HG02588 (cell line): ENCODE measurements at regions not wholly inside any gene's neighbourhood (a gene's known extent, or its start where the extent isn't known, plus 50 kb on each side); places are given as distances from the start of the nearest gene placed in this dataset.
"Not testable (repeated sequence)": the region's sequence is repeated elsewhere in the genome, so short reads cannot be mapped to it uniquely, and the experiment has no call there.

Source experiments
- ATAC-seq: cut with Tn5 transposase; IDR thresholded peaks from one replicate; pipeline ENCODE4 v1.9.1; 2021; ENCODE audit warnings: mild to moderate bottlenecking, moderate library complexity; ENCODE audit not compliant: unreplicated experiment

DNA sequence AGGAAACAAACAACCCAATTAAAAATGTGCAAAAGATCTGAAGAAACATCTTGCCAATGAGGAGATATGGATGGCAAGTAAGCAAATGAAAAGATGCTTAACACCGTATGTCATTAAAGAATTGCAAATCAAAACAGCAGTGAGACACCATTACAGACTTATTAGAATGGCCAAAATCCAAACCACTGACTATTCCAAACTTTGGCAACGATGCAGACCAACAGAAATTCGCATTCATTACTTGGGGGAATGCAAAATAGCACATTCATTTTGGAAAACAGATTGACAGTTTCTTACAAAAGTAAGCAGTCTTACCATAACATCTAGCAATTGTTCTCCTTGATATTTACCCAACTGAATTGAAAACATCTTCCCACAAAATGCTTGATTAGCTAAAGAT lies 1118.7 kb downstream of the SUCLG1 start:
- no peak for ATAC-seq

DNA sequence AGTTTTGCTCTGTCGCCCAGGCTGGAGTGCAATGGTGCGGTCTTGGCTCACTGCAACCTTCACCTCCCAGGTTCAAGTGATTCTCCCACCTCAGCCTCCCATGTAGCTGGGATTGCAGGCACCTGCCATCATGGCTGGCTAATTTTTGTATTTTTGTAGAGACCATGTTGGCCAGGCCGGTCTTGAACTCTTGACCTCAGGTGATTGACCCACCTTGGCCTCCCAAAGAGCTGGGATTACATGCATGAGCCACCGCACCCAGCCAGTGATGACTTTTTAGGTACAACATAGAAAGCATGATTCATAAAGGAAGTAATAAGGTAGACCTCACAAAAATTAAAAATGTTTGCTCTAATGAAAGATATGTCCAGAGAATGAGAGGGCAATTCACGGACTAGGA lies 1119.1 kb downstream of the SUCLG1 start:
- not testable (repeated sequence) for ATAC-seq

DNA sequence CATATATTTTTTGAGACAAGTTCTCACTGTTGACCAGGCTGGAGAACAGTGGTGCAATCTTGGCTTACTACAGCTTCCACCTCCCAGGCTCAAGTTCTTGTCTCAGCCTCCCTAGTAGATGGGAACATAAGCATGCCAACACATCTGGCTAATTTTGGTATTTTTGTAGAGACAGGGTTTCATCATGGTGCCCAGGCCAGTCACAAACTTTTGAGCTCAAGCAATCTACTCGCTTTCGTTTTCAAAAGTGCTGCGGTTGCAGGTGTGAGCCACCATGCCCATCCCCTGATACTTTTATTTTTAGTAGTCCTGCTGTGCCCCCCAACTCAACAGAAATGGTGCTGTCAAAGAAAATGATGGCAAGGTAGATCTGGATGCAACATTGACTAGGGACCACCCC lies 1127.3 kb downstream of the SUCLG1 start:
- no peak for ATAC-seq

DNA sequence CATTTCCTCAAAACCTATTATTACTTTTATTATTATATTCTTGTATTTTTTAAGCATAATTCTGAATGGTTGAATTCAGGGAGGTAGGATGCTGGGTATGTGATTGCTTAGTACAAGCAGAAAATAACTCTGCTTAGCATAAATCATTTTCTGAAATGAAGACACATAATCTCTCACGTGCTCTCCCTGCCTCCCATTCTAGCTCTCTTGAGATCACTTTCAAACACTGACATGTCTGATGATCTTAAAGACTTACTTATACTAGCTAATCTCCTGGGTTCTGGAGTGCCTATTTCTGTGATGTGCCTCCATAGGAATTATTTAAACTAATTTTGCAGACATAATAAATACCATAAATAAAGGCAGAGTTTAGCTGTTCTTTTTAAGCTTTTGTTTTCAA lies 1136.0 kb downstream of the SUCLG1 start:
- no peak for ATAC-seq

DNA sequence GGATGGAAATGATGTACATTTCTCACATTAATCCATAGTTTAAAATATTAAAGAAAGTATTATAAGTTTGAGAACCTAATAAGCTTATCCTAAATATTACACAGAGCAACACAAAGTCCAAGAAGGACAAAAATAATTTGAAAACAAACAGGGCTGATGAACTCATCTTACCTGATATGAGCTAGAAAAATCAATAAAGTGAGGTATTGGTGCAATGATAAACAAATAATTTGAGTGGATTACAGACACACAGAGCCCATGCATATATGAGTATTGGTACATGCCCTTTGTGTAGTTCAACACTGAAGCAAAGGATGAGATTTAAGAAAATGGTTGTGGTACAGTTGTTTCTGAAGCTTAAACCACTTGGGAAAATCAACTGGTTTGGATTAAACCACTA lies 1139.0 kb downstream of the SUCLG1 start:
- no peak for ATAC-seq

DNA sequence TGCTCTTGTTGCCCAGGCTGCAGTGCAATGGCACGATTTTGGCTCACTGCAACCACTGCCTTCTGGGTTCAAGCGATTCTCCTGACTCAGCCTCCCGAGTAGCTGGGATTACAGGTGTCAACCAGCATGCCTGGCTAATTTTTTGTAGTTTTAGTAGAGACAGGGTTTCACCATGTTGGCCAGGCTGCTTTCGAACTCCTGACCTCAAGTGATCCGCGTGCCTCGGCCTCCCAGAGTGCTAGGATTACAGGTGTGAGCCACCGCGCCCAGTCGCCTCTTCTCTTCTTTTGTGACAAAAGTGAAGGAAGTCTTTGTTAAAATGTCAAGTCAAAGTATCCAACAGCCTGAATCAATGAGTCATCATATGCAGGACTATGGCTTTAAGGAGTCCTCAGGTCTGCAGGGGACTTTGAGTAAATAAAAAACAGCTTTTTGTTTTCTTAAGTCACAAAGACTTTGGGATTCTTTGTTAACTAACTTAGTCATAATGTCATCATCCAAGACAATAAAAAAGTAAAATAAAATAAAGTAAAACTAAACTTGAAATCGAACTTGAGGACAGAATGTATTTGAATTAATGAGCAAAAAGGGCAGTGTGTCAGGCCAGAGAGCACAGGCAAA lies 1153.2 kb downstream of the SUCLG1 start:
- ATAC-seq = no peak

DNA sequence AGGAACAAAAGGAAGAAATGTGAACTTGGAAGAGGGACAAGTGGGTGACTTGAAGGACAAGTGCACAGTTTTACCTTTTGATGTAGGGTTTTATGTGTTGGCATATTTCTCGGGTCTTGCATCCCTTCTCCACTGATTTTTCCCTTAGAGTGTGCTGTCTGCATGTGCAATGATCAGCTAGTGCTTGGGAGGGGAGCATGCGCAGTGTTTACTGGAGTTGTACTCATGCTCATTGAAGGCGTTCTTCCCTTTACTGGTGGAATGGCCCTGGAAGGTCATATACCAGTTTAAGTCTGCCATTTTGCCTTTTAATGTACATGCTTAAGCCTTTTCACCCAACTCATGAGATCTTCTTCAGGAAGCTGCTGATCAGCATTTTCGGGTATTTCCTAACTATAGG lies 1168.0 kb downstream of the SUCLG1 start:
- ATAC-seq = no peak

DNA sequence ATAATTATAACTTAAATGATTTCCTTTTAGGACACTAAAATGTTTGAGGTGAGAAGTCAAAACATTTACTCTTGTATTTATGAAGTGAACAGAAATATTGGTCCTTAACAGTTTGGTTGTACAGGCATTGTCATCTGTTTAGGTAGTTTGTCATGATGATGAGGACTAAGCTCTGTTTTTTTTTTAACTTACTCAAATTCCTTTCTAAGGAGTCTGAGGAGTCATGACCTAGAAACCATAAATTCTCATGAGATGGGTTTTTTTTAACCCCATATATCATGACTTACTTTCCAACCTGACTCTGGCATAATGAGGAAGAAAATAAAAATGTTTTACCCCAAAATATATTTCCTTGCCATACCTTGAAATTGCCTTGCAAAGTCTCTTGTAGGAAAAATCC lies 1176.2 kb downstream of the SUCLG1 start:
- ATAC-seq = no peak

DNA sequence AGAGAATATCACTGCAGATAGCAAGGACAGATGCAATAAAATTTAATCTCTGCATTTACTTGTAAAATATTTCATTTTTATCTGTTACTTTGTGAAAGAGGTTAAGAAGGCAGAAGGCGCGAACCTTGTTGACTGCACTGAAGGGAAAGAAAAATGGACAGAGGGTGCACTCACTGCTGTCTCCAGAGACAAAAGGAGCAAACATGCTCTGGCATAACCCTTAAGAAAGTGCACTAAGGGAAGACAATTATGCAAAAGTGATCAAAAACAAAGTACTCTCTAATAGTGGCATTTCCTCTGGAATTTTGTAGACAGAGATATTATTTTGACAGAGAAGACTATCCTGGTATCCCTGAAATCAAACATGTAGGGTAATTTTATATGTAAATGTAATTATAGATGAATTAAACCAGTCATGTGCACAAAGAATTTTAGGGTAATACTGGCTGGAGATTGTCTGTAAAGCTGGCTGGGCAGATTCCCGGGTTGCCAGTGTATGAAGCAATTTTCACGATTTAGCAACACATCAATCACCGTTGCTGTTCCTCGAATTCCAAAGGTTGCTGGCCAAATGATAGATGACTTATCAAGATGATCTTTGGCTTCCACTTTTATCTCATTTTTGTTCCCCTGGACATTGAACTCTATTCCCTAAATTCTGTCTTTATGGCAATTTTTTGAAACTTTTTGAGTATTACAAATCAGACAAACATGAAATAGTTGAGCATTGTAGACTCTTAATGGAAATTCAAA lies 1176.9 kb downstream of the SUCLG1 start:
- ATAC-seq = no peak

DNA sequence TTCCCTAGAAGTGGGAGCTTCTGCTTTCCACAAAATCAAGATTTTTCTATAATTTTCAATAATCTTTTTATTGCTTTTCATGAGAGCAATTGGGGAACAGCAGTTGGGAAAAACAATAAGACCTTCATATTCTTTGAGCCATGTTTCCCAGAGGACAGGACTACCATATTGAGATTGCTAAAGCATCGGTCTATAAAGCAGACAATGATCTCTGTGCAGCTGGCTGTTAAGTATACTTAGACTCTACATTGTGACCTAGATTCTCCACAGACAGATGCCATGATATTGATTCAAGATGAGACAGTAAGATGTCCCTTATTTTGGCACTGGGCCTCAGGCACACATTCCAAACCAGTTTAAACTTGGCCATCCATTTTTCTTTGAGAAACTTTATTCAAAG lies 1178.7 kb downstream of the SUCLG1 start:
- ATAC-seq = no peak

DNA sequence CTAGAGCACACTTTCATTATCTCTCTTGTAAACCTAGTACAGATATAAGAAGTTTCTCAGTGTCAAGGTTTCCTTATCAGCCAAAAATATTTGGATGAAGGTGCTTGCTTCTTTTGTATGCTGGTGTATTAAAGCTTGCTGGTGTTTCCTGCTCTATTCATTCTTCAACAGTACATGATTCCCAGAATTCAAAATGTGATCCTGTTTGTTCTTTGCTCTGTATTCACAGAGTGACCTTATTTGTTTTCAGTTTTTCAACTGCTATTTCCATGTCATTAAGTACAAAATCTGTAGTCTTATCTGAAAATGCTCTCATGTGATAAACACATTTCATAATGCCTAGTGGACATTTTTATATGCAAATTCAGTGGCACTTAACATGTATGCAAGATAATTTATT lies 1185.8 kb downstream of the SUCLG1 start:
- no peak for ATAC-seq

DNA sequence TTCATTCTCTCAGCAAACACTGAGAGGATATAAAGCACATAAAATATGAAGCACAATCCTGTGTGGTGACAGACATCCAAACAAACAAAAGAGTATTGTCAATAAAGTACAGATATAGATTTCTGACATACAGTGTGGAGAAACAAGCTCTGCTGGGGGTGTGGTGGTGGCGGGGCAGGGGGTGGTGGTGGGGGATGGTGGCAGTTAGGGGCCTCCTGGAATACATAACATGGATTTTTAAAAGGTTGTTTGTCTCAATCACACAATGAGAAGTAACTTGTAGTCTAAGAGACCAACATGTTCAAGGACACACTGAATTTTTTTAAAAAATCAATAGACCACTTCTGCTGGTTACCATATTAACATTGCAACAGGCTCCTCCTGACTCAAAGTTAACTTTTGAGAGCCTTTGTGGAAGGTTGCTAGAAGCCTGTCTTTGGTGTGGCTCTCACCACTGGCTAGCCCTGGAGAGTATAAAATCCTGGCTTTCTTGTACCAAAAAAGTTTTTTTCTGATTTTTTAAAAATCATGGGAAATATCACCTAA lies 1197.4 kb downstream of the SUCLG1 start:
- ATAC-seq = no peak

DNA sequence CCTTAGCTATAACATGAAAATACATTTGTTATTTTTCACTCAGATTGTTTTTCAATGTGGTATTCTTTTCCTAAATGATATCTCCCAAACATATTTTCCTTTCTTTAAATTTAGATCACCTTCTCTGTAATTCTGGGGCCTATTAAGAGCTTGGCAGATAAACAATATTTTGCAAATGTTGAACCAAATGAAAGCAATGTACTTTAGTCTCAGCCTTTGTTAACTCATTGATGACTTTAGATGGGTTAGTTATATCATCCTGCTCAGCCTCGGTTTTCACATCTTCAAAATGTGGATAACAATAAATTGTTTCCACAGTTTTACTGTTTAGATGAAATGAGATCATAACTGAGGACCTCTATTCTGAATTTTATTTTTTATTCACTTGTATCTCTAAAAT lies 1205.2 kb downstream of the SUCLG1 start:
- no peak for ATAC-seq

DNA sequence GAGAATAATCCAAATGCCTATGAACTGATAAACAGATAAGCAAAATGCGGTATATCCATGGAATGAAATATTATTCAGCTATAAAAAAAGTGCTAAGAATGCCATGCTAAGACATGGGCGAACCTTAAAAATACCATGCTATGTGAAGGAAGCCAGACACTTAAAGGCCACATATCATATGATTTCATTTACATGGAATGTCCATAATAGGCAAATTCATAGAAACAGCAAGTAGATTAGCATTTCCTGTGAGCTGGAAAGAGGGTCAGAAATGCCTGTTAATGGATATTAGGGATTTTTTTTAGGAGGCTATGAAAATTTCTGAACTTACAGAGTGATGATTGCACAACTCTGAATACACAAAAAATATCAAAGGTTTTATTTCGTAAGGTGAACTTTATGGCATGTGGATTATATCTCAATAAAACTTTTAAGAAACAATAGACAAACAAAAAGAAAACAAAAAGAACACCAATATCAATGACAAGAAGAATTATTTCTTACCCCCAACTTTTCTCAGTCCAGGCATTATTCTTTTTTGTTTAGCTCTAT lies 1207.7 kb downstream of the SUCLG1 start:
- no peak for ATAC-seq

DNA sequence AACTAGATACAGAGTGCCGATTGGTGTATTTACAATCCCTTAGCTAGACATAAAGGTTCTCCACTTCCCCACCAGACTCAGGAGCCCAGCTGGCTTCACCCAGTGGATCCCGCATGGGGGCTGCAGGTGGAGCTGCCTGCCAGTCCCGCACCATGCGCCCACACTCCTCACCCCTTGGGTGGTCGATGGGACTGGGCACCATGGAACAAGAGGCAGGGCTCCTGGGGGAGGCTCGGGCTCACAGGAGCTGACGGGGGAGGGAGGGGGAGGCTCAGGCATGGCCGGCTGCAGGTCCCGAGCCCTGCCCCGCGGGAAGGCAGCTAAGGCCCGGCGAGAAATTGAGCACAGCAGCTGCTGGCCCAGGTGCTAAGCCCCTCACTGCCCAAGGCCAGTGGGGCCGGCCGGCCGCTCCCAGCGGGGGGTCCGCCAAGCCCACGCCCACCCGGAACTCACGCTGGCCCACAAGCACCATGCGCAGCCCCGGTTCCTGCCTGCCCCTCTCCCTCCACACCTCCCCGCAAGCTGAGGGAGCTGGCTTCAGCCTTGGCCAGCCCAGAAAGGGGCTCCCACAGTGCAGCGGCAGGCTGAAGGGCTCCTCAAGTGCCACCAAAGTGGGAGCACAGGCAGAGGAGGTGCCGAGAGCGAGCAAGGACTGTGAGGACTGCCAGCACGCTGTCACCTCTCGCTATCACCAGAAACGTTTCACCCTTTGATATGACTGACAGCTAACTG lies 1213.1 kb downstream of the SUCLG1 start:
- ATAC-seq = not testable (repeated sequence)

DNA sequence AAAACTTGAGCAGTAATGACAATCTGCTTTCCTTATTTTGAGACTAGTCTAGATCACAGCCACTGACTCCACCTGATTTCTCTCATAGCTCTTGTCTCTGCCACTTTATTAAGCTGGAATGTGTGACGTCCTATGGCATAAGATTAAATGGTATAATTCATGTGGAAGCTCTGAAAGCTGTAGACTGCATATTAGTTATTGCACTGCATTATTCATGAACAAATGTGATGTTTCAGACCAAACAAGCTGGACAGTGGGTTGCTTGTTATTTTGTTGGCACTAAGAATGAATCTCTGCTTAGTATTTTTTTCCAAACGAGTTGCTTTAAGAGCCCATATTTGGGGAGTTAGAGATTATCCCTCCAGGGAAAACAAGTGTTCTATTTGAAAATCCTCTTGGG lies 1218.5 kb downstream of the SUCLG1 start:
- ATAC-seq = no peak

DNA sequence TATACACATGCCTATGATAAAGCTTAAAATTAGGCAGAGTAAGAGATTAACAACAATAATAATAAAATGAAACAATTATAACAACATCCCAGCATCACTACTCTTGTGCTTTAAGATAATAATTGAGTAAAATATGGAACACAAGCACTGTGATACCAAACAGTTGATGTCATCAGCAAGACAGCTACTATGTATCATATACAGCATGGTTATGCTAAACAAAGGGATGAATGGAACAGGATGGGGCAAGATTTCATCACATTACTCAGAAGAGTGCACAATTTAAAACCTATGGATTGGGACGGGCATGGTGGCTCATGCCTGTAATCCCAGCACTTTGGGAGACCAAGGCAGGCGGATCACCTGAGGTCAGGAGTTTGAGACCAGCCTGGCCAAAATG lies 1221.0 kb downstream of the SUCLG1 start:
- ATAC-seq = no peak

DNA sequence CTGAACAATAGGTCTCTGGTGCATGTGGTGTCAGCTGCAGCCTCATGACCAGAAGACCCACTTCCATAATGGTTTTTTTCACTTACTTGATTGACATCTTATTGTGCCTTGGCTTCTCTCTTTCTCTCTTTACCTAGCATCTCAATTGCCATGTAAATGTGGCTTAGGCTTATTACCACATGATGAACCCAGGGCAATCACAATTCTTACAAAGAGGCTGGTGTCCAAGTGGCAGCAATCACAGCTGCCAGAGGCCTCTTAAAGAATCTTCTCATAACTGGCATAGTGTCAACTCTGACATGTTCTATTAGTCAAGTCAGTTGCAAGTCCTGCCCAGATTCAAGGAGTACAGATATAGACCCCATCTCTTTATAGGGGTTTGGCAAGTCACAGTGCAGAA lies 1224.8 kb downstream of the SUCLG1 start:
- ATAC-seq = no peak

DNA sequence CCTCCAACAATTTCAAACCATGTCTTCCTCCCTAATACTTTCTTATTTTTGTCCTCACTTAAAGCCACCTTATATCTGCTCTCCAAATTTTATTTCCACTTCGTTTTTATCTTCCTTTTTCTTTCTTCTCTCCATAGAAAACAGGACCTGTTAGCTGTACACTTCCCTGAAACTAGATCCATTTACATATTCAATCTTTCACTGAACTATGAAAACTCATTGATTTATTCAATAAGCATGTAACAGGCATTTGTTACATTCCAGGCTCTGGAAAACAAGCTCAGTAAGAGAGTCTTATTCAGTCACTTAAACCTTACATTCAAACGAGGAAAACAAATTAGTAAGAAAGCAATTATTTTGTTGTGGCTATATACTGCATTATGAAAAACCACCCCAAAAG lies 1225.3 kb downstream of the SUCLG1 start:
- ATAC-seq = no peak

DNA sequence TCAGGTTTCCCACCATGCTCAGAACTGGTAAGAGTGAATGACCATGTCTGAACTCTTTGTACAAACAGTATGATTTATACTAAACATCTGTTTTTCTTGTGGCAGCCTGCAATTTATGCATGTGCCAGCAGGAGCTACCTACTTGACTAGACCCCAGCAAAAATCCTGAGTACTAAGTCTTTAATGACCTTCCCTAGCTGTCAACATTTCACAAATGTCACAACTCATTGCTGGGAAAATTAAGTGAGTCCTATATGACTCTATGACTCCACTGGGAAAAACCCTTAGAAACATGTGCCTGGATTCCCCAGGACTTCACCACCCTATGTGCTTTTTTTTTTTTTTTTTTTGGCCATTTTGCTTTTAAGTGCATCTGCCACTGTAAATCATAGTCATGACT lies 1225.8 kb downstream of the SUCLG1 start:
- no peak for ATAC-seq

DNA sequence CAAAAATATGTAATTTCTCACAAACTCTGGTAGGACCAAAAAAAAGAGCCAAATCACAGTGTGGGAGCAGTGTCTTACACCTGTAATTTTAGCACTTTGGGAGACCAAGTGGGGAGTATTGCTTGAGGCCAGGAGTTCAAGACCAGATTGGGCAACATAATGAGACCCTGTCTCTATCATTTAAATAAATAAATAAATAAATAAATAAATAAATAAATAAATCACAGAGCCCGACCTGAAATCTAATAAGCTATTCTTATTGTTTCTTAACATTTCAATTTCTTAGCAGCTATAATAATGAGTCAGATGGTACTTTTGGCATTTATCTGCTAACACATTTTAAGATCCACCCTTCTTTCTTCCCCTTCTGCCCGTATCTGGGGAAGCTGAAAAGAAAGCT lies 1229.6 kb downstream of the SUCLG1 start:
- ATAC-seq = no peak
